Endothelial cell of umbilical vein (primary cell): ENCODE measurements at regions not wholly inside any gene's neighbourhood (a gene's known extent, or its start where the extent isn't known, plus 50 kb on each side); places are given as distances from the start of the nearest gene placed in this dataset.

Experiments used
- BruUV-seq: library from RNA; stranded (reverse); fragments of 400-500 nt; replicated peaks from 2 replicates; lab custom pipeline; 2021; lab: Mats Ljungman, UMichigan
- CTCF ChIA-PET: fragments of 300-600, 350-600 bp; sonication (Branson Sonifier 250); formaldehyde crosslinking; loops from one replicate; lab custom pipeline; 2021; ENCODE audit warnings: antibody characterized with exemption, inconsistent platforms; lab: Charles Lee
- POLR2A ChIA-PET: fragments of 300-600, 350-600 bp; sonication (Branson Sonifier 250); formaldehyde crosslinking; loops from one replicate; lab custom pipeline; 2021; ENCODE audit warnings: antibody characterized with exemption, inconsistent platforms; lab: Charles Lee
- DNase-seq: peaks from one replicate; pipeline ENCODE4 v3.0.0-alpha.2; 2011; ENCODE audit warnings: low read depth, low spot score
- FAIRE-seq: peaks from 2 replicates; lab custom pipeline; 2011; peaks lifted over from hg19 to GRCh38; lab: Jason Lieb, UNC
- H2AFZ ChIP-seq: 2 replicates; pipeline ENCODE4 v1.6.0; 2012; ENCODE audit warnings: low read depth, low read length, control low read depth, inconsistent platforms
- H3K27ac ChIP-seq: 2 replicates; pipeline ENCODE4 v1.5.1; 2011; ENCODE audit warnings: low read depth, mild to moderate bottlenecking, control low read depth, low read length, moderate library complexity; ENCODE audit not compliant: insufficient read depth
- H3K27me3 ChIP-seq, 2 experiments: 2 replicates each; pipeline versions ENCODE4 v1.6.0 to v1.6.1; 2011; ENCODE audit warnings: low read length in 2 of 2, mixed read lengths in 1 of 2; ENCODE audit not compliant: control insufficient read depth in 2 of 2, insufficient read depth in 2 of 2
- H3K36me3 ChIP-seq, 2 experiments: 2 replicates in 1 of 2; 3 replicates in 1 of 2; pipeline ENCODE4 v1.5.1; 2011; ENCODE audit warnings: low read length in 2 of 2, mild to moderate bottlenecking in 1 of 2, moderate library complexity in 1 of 2; ENCODE audit not compliant: control insufficient read depth in 2 of 2, insufficient read depth in 2 of 2; ENCODE audit errors: extremely low read depth in 1 of 2
- H3K4me1 ChIP-seq: 3 replicates; pipeline ENCODE4 v1.5.1; 2011; ENCODE audit warnings: mild to moderate bottlenecking, low read length; ENCODE audit not compliant: control insufficient read depth, insufficient read depth; ENCODE audit errors: extremely low read depth
- H3K4me2 ChIP-seq: 2 replicates; pipeline ENCODE4 v1.6.1; 2011; ENCODE audit warnings: low read length, control low read depth, mixed read lengths; ENCODE audit not compliant: insufficient read depth
- H3K4me3 ChIP-seq, 3 experiments: fragments of 200-600 bp in 1 of 3; sonication (generic), shearing (Covaris generic) in 1 of 3; replicated peaks in 1 of 3; 2 replicates each; pipeline ENCODE4 v1.5.1; 2011 to 2016; ENCODE audit warnings: control low read depth in 3 of 3, low read length in 3 of 3, mild to moderate bottlenecking in 2 of 3, inconsistent platforms in 1 of 3, low read depth in 1 of 3, moderate library complexity in 1 of 3; ENCODE audit not compliant: insufficient read depth in 1 of 3
- H3K79me2 ChIP-seq: 2 replicates; pipeline ENCODE4 v1.6.0; 2012; ENCODE audit warnings: low read length, inconsistent platforms; ENCODE audit not compliant: control insufficient read depth, insufficient read depth
- H3K9ac ChIP-seq: replicated peaks from 2 replicates; pipeline ENCODE3; 2011; ENCODE audit warnings: low read length, control low read depth; ENCODE audit not compliant: insufficient read depth; ENCODE audit errors: extremely low read depth
- H3K9me1 ChIP-seq: replicated peaks from 3 replicates; pipeline ENCODE4 v1.6.0; 2011; ENCODE audit warnings: mild to moderate bottlenecking, low read length; ENCODE audit not compliant: control insufficient read depth, insufficient read depth; ENCODE audit errors: extremely low read depth
- H3K9me3 ChIP-seq: replicated peaks from 2 replicates; pipeline ENCODE4 v1.5.1; 2012; ENCODE audit warnings: low read length, inconsistent platforms; ENCODE audit not compliant: control insufficient read depth, insufficient read depth
- H4K20me1 ChIP-seq: replicated peaks from 2 replicates; pipeline ENCODE3; 2011; ENCODE audit warnings: mild to moderate bottlenecking, low read length; ENCODE audit not compliant: control insufficient read depth, insufficient read depth; ENCODE audit errors: extremely low read depth
- EZH2 ChIP-seq: IDR thresholded peaks from 2 replicates; pipeline ENCODE4 v1.6.1; 2012; ENCODE audit warnings: borderline replicate concordance, low read depth, mild to moderate bottlenecking, moderate library complexity, low read length, inconsistent platforms; ENCODE audit not compliant: severe bottlenecking
- FOS ChIP-seq: IDR thresholded peaks from 2 replicates; pipeline ENCODE4 v1.6.1; 2011; ENCODE audit warnings: mild to moderate bottlenecking, low read length, moderate library complexity, borderline replicate concordance; ENCODE audit not compliant: insufficient read depth
- GATA2 ChIP-seq: IDR thresholded peaks from 2 replicates; pipeline ENCODE4 v1.7.0; 2011; ENCODE audit warnings: low read depth, mild to moderate bottlenecking, moderate library complexity, mixed read lengths, low read length; ENCODE audit not compliant: insufficient read length, insufficient read depth
- JUN ChIP-seq: IDR thresholded peaks from 2 replicates; pipeline ENCODE4 v1.6.1; 2011; ENCODE audit warnings: borderline replicate concordance, low read depth; ENCODE audit not compliant: insufficient read length, insufficient read depth
- MYC ChIP-seq: IDR thresholded peaks from one replicate; pipeline ENCODE4 v1.6.1; 2011; ENCODE audit warnings: mild to moderate bottlenecking, low read depth, low read length
- POLR2A ChIP-seq: IDR thresholded peaks from 2 replicates; pipeline ENCODE4 v1.6.1; 2012; ENCODE audit warnings: low read depth, mild to moderate bottlenecking, control low read depth, low read length
- POLR2AphosphoS5 ChIP-seq: IDR thresholded peaks from 2 replicates; pipeline ENCODE4 v1.6.1; 2012; ENCODE audit warnings: low read depth, mild to moderate bottlenecking, control low read depth, low read length, moderate library complexity; ENCODE audit not compliant: insufficient read depth
- dilution Hi-C: fragments of 300-500 bp; cut with MboI; formaldehyde crosslinking; loops from one replicate; pipeline ENCODE4 v1.15.0; 2019; ENCODE audit warnings: low sequenced_read_pairs; ENCODE audit not compliant: extremely low pct_ligation_motif_present
- intact Hi-C: fragments of 100-400 bp; cut with micrococcal nuclease; formaldehyde crosslinking; loops from one replicate; pipeline ENCODE4 v1.10.0; 2022
- TF ChIP-seq, protein P1 (sequence below), 2 donors: IDR thresholded peaks; 1 replicate in 1 of 2; 2 replicates in 1 of 2; pipeline ENCODE4 v1.5.1; 2011; ENCODE audit warnings: low read length in 2 of 2, mild to moderate bottlenecking in 2 of 2, moderate library complexity in 2 of 2, control low read depth in 1 of 2, inconsistent platforms in 1 of 2, low read depth in 1 of 2; ENCODE audit not compliant: insufficient read depth in 1 of 2; ENCODE audit errors: extremely low read depth in 1 of 2
- TF ChIP-seq, protein P2 (sequence below): IDR thresholded peaks from 2 replicates; pipeline ENCODE4 v1.6.1; 2011; ENCODE audit not compliant: insufficient read depth, insufficient read length

DNA sequence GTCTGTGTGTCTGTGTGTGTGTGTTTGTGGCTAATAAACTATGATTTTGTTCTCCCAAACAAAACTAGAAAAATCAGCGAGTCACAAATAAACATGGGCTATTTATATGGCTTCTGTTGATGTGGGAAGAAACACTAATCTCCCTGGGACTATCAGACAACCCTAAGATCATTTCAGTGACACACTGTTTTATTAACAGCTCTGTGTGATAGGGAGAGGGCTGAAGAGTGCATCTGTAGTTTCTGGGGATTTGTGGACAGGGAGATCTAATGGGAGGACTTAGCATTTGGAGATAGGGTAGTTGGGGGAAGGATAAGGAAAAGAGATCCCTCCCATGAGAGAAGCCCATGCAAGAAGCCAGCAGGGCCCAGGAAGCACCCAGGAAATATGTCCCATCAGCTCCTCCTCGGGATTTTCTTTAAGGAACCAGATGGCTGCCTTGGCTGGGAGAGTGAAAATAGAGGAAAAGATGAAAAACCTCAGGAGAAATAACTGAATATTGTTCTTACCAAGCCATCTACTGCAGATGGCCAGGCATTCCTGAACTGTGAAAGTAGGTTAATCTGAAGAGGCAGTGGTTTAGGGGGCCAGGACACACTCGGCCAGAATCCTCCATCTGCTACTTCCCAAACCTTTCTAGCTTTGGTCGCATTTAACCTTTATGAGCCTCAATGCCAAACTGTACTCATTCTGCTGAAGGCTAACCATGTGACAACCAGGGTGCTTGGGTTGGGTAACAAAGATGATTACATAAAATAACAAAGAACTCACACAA lies 253.4 kb downstream of the BTG1 start:
- CTCF ChIA-PET, result no interaction called here
- intact Hi-C loops, result no loop called here

More for the DNA sequence above, 253.4 kb downstream of the BTG1 start:
- POLR2A ChIA-PET, result no interaction called here
- Histone ChIP-seq H4K20me1 (no peaks in the 10 kb centered on the region), H3K9me3 (no peaks in the 10 kb centered on the region), H3K4me3 (no peak overlapping the region), H3K4me2 (no peak overlapping the region), H3K9me1 (no peaks in the 10 kb centered on the region), H3K36me3 (no peaks in the 10 kb centered on the region), H3K27me3 (no peaks in the 10 kb centered on the region), H3K9ac (no peak overlapping the region), H3K27ac (no peak overlapping the region), H3K4me1 (peaks cover 3% of the 10 kb centered on the region), H2AFZ (no peak overlapping the region), H3K79me2 (no peaks in the 10 kb centered on the region)
- no peak for TF ChIP-seq EZH2
- TF ChIP-seq GATA2, result no peak
- TF ChIP-seq, protein P1, sequence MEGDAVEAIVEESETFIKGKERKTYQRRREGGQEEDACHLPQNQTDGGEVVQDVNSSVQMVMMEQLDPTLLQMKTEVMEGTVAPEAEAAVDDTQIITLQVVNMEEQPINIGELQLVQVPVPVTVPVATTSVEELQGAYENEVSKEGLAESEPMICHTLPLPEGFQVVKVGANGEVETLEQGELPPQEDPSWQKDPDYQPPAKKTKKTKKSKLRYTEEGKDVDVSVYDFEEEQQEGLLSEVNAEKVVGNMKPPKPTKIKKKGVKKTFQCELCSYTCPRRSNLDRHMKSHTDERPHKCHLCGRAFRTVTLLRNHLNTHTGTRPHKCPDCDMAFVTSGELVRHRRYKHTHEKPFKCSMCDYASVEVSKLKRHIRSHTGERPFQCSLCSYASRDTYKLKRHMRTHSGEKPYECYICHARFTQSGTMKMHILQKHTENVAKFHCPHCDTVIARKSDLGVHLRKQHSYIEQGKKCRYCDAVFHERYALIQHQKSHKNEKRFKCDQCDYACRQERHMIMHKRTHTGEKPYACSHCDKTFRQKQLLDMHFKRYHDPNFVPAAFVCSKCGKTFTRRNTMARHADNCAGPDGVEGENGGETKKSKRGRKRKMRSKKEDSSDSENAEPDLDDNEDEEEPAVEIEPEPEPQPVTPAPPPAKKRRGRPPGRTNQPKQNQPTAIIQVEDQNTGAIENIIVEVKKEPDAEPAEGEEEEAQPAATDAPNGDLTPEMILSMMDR (IDR thresholded peaks at IDR 0.05; ENCODE audit: extremely low read depth in 1 of 2, insufficient read depth in 1 of 2, low read depth in 1 of 2, low read length in 2 of 2), result no peak
- no peak for TF ChIP-seq MYC
- TF ChIP-seq, protein P2, sequence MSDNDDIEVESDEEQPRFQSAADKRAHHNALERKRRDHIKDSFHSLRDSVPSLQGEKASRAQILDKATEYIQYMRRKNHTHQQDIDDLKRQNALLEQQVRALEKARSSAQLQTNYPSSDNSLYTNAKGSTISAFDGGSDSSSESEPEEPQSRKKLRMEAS, result no peak
- no peak for TF ChIP-seq JUN
- no peak for TF ChIP-seq POLR2AphosphoS5
- no peak for TF ChIP-seq FOS
- no peak for TF ChIP-seq POLR2A
- dilution Hi-C loops, result no loop called here
- FAIRE-seq (no peak), DNase-seq (no peak)
- no TSS peak for BruUV-seq
